ENCODE measurements at regions not wholly inside any gene's neighbourhood (a gene's known extent, or its start where the extent isn't known, plus 50 kb on each side); places are given as distances from the start of the nearest gene placed in this dataset.

GRCh38 chr9:91066856-91067255, 265.2 kb downstream of the SYK start:
- DNase-seq: no peak

GRCh38 chr9:91067306-91067860, 265.8 kb downstream of the SYK start:
- DNase-seq: no peak

- DNase-seq: peak in 2 of 56 donors; percentile 6 to 10
Observed at GRCh38 chr9:91071184-91071990, 269.8 kb downstream of the SYK start.

GRCh38 chr9:91073049-91073810, 271.6 kb downstream of the SYK start:
- DNase-seq: no peak

GRCh38 chr9:91073811-91074771, 272.5 kb downstream of the SYK start:
- no peak for DNase-seq

- no peak for DNase-seq
Observed at GRCh38 chr9:91074866-91075265, 273.2 kb downstream of the SYK start.

- no peak for DNase-seq
Observed at GRCh38 chr9:91075279-91075678, 273.7 kb downstream of the SYK start.

- no peak for DNase-seq
Observed at GRCh38 chr9:91077624-91078368, 276.2 kb downstream of the SYK start.

- no peak for DNase-seq
Observed at GRCh38 chr9:91078369-91078695, 276.7 kb downstream of the SYK start.

- no peak for DNase-seq
Observed at GRCh38 chr9:91082731-91083130, 279.0 kb downstream of the AUH start.

- DNase-seq: no peak
Observed at GRCh38 chr9:91084896-91085516, 276.7 kb downstream of the AUH start.

GRCh38 chr9:91085517-91086291, 276.0 kb downstream of the AUH start:
- DNase-seq: no peak

- DNase-seq: no peak
Observed at GRCh38 chr9:91086657-91087461, 274.9 kb downstream of the AUH start.

GRCh38 chr9:91087462-91087759, 274.3 kb downstream of the AUH start:
- no peak for DNase-seq

- DNase-seq: peak in 7 of 56 donors; percentile 2 to 26 (median 14)
Observed at GRCh38 chr9:91089405-91090129, 272.2 kb downstream of the AUH start.

GRCh38 chr9:91090130-91090410, 271.6 kb downstream of the AUH start:
- no peak for DNase-seq

GRCh38 chr9:91092214-91092613, 269.5 kb downstream of the AUH start:
- DNase-seq: no peak
